ENCODE measurements at regions not wholly inside any gene's neighbourhood (a gene's known extent, or its start where the extent isn't known, plus 50 kb on each side); places are given as distances from the start of the nearest gene placed in this dataset.

DNA sequence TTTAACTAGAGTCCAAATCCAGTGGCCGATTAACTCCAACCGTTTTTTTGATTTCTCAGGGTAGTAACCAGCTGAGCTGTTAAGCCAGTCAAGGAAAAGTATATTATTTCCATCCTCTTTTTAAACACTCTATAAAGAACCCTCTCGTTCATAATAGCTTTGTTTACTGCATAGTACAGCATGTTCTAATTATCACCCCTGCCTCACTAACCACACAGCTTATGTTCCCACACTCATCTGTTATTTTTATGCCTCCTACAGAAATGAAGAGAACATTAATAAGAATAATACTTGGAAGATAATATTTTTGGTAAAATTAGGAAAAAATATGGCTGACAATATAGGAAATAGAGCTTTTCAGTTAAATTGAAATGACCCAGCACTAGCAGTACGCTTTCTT, 2132.8 kb upstream of the CELF4 start:
- no peak for DNase-seq

DNA sequence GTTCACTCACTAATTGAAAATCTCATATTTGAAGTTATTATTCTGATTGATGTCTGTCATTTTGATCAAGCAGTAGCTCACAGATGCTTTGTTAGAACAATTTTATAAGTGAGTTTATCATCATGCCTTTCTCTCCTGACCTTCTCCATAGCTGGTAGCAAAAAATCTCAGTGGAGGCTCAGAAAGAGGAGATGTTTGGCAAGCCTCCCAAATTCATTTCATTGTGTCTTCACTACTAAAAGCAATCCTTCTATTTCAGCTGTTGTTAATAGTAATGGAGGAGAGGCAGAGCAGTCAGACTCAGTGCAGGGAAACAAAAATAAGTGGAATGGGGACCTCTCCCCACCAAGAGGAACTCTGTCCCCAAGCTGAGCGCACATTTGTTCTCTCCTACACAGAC, 2127.8 kb upstream of the CELF4 start:
- DNase-seq: no peak

GRCh38 chr18:39692367-39693015, 2126.9 kb upstream of the CELF4 start:
- DNase-seq: no peak

DNA sequence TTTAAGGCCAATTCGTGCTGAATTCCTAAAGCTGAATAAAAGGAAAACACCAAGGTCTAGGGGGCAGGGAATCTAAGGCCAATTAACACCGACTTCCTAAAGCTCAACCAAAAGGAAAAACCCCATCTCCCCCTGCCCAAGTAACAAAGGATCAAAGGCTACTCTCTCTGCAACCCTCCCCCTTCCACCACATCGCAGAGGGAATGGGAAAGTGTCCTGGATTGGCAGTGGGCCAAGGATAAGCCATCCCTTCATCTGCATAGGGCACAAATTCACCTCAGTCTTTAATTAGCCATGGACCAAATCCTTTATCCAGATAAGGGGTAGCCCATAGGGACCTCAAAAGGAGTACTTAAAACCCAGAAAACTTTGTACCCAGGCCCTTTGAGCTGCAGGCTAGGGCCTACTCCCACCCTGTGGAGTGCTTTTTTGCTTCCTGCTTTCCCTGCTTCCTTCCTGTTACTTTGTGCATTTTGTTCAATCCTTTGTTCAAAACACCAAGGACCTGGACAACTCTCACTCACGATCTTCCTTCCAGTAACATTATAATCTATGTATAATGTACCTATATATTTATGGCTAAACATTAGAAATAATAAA, 2119.8 kb upstream of the CELF4 start:
- no peak for DNase-seq

GRCh38 chr18:39681061-39681460, 2115.5 kb upstream of the CELF4 start:
- no peak for DNase-seq

DNA sequence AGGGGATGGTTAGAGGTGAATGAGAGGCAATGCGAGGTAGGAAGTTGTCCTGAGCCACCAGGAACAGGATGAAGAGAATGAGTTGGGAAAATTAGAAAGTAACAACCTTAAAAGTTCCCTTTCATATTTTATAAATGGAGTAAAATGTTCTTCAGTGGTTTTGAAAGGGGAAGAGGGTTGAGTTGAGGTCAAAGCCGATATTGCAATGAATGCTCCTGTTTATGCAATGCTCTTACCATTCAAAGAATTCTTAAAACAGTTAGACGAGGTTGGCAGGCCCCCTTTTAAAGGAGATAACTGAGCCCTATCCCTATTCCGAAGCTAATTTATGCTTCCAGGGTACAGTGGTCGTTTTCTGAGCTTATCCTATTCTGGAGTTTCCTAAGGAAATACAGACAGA, 2110.3 kb upstream of the CELF4 start:
- no peak for DNase-seq

- no peak for DNase-seq
These were observed 2109.8 kb upstream of the CELF4 start for GRCh38 chr18:39675368-39675767.

DNA sequence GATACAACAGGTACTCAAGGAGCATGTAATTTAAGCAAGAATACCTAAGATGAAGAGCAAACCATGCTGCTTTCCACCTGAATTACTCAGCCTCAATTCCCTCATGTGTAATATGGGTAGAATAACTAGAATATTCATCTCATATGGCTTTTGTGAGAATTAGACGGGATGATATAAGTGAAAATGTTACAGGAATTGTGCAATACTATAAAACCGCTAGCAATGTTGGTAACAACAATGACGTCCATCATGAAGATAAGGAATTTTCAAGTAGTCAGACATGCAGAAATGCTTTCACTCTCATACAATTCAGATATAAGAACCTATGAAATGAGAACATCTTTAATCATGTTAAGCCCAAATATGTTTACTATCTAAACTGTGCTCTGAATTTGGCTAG, 2106.6 kb upstream of the CELF4 start:
- DNase-seq: no peak

GRCh38 chr18:39667905-39668304, 2102.3 kb upstream of the CELF4 start:
- no peak for DNase-seq

- DNase-seq: no peak
These were observed 2100.9 kb upstream of the CELF4 start for GRCh38 chr18:39666541-39666940.

- DNase-seq: no peak
These were observed 2096.3 kb upstream of the CELF4 start for GRCh38 chr18:39661856-39662366.

DNA sequence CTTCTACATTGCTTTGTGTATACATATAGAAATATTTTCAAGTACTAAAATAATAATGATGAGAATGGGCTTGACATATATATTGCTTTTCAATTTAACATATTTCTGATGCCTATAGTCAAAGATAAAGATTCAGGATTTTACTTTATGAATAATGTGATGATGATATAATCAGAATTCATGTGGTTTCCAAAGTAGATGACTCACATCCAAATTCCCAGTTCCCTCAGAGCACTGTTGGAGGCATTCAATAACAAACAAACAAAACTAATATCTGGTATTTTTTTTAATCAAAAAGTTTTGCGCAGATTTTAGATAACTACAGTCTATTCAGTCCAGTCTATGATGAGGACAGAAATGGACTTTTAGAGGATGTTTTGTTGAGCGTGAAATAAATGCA, 2094.5 kb upstream of the CELF4 start:
- no peak for DNase-seq

DNA sequence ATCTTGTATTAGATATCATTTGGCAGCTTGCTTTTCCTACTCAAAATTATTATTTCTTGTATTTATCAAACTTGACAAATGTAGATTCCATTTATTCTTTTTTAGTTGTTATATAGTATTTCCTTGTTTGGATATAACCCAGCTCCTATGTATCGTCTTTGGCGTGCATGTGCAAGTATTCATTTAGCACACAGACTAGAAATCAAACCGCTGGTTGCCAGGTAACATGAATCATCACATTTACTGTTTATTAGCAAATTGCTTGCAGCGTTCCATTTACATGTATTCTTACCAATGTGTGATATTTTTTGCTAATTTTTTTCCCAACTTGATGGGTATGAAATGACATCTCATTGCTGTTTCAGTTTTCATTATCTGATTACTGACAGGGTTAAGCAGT, 2089.7 kb upstream of the CELF4 start:
- DNase-seq: no peak

DNA sequence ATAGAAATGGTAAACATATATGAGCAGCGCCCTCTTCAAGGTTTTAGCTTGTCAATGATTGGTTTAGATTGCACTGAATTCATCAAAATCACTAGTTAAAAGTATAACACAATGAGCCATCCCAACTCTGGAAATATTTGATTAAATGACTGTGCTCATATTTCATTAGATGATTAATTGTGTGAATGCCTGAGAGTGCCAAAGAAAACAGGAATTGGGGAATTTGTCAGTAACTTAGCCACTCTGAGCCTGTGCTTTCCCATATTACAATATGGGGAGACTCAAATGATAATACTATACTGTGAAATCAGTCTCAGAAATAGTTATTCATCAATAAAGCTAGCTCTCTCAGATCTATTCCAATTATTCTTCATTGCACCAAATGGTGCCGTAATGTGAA, 2087.6 kb upstream of the CELF4 start:
- no peak for DNase-seq

DNA sequence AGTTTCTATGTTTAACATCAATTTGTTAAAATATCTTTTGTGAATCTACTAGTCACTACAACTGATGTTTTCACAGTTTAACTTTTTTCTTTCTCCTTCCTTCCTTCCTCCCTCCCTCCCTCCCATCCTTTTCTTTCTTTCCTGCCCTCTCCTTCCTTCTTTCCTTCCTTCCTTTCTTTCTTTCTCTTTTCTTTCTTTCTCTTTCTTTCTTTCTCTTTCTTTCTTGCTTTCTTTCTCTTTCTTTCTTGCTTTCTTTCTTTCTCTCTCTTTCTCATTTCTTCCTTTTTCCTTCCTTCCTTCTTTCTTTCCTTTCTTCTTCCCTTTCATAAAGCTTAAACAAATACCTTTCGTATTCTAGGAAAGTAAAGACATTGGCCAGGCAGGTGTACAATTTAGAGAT, 2083.0 kb upstream of the CELF4 start:
- DNase-seq: no peak

GRCh38 chr18:39647627-39648534, 2082.3 kb upstream of the CELF4 start:
- DNase-seq: no peak

- no peak for DNase-seq
These were observed 2072.6 kb upstream of the CELF4 start for GRCh38 chr18:39638224-39638623.

DNA sequence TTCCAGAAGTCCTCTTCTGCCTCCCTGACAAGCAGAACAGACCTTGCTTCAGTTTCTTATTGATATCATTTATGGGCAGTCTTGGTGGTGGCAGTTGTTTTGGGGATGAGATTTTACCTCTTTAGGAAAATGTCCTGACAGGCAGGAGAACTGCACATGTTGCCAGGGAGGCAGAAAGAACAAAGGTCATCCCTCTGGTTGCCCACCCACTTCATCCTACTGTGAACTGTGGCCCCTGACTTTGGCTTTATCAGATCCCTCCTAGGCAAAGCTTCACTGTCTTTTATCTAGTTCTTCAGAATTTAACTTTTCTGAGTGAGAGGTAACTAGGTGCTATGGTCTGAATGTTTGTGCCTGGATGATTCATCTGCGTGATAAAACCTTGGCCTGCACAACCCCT, 2071.3 kb upstream of the CELF4 start:
- DNase-seq: no peak

GRCh38 chr18:39635966-39636365, 2070.4 kb upstream of the CELF4 start:
- no peak for DNase-seq

- DNase-seq: no peak
These were observed 2069.6 kb upstream of the CELF4 start for GRCh38 chr18:39635192-39635591.

GRCh38 chr18:39627936-39628335, 2062.3 kb upstream of the CELF4 start:
- no peak for DNase-seq

DNA sequence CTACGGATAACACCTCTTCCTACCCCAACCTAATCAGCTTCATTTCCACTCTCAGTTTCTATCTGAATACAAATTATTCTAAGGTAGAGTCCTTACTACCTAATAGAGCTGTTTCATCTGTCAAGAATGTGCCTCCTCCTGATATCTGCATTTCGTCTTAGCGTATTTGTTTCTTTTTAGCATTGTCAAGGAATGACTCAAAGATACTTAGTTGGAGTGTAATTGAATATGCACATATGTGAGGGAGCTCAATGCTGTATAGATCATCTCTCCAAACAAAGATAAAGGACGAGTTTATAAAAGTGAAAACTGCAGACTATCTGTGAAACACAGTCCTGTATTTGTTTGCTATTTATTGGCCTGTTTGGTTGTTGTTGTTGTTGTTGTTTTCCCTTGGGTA, 2059.4 kb upstream of the CELF4 start:
- no peak for DNase-seq

GRCh38 chr18:39622431-39622830, 2056.8 kb upstream of the CELF4 start:
- DNase-seq: no peak
